Bronchial epithelial cell (primary cell): ENCODE measurements at regions not wholly inside any gene's neighbourhood (a gene's known extent, or its start where the extent isn't known, plus 50 kb on each side); places are given as distances from the start of the nearest gene placed in this dataset.

Source experiments
- DNase-seq: peaks from one replicate; pipeline ENCODE4 v3.0.0-alpha.2; 2010; ENCODE audit warnings: low read depth
- FAIRE-seq: peaks from 2 replicates; lab custom pipeline; 2011; peaks lifted over from hg19 to GRCh38; lab: Jason Lieb, UNC
- H3K27me3 ChIP-seq: 2 replicates; pipeline ENCODE4 v1.5.1; 2011; ENCODE audit warnings: low read length; ENCODE audit not compliant: control insufficient read depth, insufficient read depth
- H3K36me3 ChIP-seq: 2 replicates; pipeline ENCODE4 v1.5.1; 2011; ENCODE audit warnings: low read length; ENCODE audit not compliant: control insufficient read depth, insufficient read depth
- H3K4me3 ChIP-seq: 2 replicates; pipeline ENCODE4 v1.5.1; 2011; ENCODE audit warnings: mild to moderate bottlenecking, low read depth, low read length, control low read depth
- CTCF ChIP-seq: IDR thresholded peaks from 2 replicates; pipeline ENCODE4 v1.5.1; 2011; ENCODE audit warnings: mild to moderate bottlenecking, moderate library complexity, low read length, control low read depth, inconsistent platforms; ENCODE audit not compliant: insufficient read depth, severe bottlenecking

GRCh38 chr12:105451211-105451610 is 120.7 kb downstream of the C12orf75 start:
- no peak for FAIRE-seq
- TF ChIP-seq CTCF = no peak
- Histone ChIP-seq H3K36me3 (no peaks in the 10 kb centered on the region), H3K27me3 (no peaks in the 10 kb centered on the region), H3K4me3 (no peak overlapping the region)
- DNase-seq = no peak

- H3K4me3 ChIP-seq = no peak overlapping the region
- TF ChIP-seq CTCF = no peak
- DNase-seq = no peak
- H3K27me3 ChIP-seq = no peaks in the 10 kb centered on the region
- no peak for FAIRE-seq
- no peaks in the 10 kb centered on the region for H3K36me3 ChIP-seq
These were observed 121.3 kb downstream of the C12orf75 start for GRCh38 chr12:105451798-105452197.

GRCh38 chr12:105453316-105453715 is 122.8 kb downstream of the C12orf75 start:
- DNase-seq = no peak
- TF ChIP-seq CTCF = no peak
- Histone ChIP-seq H3K4me3 (no peak overlapping the region), H3K27me3 (no peaks in the 10 kb centered on the region), H3K36me3 (no peaks in the 10 kb centered on the region)
- no peak for FAIRE-seq

- no peak for TF ChIP-seq CTCF
- H3K4me3 ChIP-seq = no peak overlapping the region
- no peak for FAIRE-seq
- no peaks in the 10 kb centered on the region for H3K36me3 ChIP-seq
- DNase-seq = no peak
- H3K27me3 ChIP-seq = no peaks in the 10 kb centered on the region
These were observed 124.2 kb downstream of the C12orf75 start for GRCh38 chr12:105454688-105455087.

GRCh38 chr12:105455261-105455660 is 124.8 kb downstream of the C12orf75 start:
- Histone ChIP-seq H3K27me3 (no peaks in the 10 kb centered on the region), H3K4me3 (no peak overlapping the region), H3K36me3 (no peaks in the 10 kb centered on the region)
- DNase-seq (peak; percentile 89), FAIRE-seq (no peak)
- TF ChIP-seq CTCF = peak; percentile 53

- TF ChIP-seq CTCF = no peak
- Histone ChIP-seq H3K4me3 (no peak overlapping the region), H3K27me3 (no peaks in the 10 kb centered on the region), H3K36me3 (no peaks in the 10 kb centered on the region)
- no peak for DNase-seq
- no peak for FAIRE-seq
These were observed 126.5 kb downstream of the C12orf75 start for GRCh38 chr12:105457026-105457425.
